Bronchial epithelial cell (primary cell): ENCODE measurements at regions not wholly inside any gene's neighbourhood (a gene's known extent, or its start where the extent isn't known, plus 50 kb on each side); places are given as distances from the start of the nearest gene placed in this dataset.

Experiments used
- DNase-seq: peaks from one replicate; pipeline ENCODE4 v3.0.0-alpha.2; 2010; ENCODE audit warnings: low read depth
- FAIRE-seq: peaks from 2 replicates; lab custom pipeline; 2011; peaks lifted over from hg19 to GRCh38; lab: Jason Lieb, UNC
- H3K27me3 ChIP-seq: 2 replicates; pipeline ENCODE4 v1.5.1; 2011; ENCODE audit warnings: low read length; ENCODE audit not compliant: control insufficient read depth, insufficient read depth
- H3K36me3 ChIP-seq: 2 replicates; pipeline ENCODE4 v1.5.1; 2011; ENCODE audit warnings: low read length; ENCODE audit not compliant: control insufficient read depth, insufficient read depth
- H3K4me3 ChIP-seq: 2 replicates; pipeline ENCODE4 v1.5.1; 2011; ENCODE audit warnings: mild to moderate bottlenecking, low read depth, low read length, control low read depth
- CTCF ChIP-seq: IDR thresholded peaks from 2 replicates; pipeline ENCODE4 v1.5.1; 2011; ENCODE audit warnings: mild to moderate bottlenecking, moderate library complexity, low read length, control low read depth, inconsistent platforms; ENCODE audit not compliant: insufficient read depth, severe bottlenecking

GRCh38 chr12:116346741-116347140, 69.2 kb upstream of the MED13L start:
- no peaks in the 10 kb centered on the region for H3K36me3 ChIP-seq
- FAIRE-seq (no peak), DNase-seq (peak; percentile 73)

GRCh38 chr12:116347265-116347664, 69.8 kb upstream of the MED13L start:
- TF ChIP-seq CTCF: no peak
- DNase-seq (no peak), FAIRE-seq (no peak)
- H3K4me3 ChIP-seq: no peak overlapping the region
- H3K36me3 ChIP-seq: no peaks in the 10 kb centered on the region
- H3K27me3 ChIP-seq: no peaks in the 10 kb centered on the region

More at GRCh38 chr12:116346741-116347140, 69.2 kb upstream of the MED13L start:
- Histone ChIP-seq H3K4me3 (no peak overlapping the region), H3K27me3 (no peaks in the 10 kb centered on the region)
- no peak for TF ChIP-seq CTCF

GRCh38 chr12:116352315-116352835, 74.9 kb upstream of the MED13L start:
- Histone ChIP-seq H3K36me3 (no peaks in the 10 kb centered on the region), H3K27me3 (no peaks in the 10 kb centered on the region), H3K4me3 (no peak overlapping the region)
- TF ChIP-seq CTCF: no peak
- FAIRE-seq (no peak), DNase-seq (no peak)

- no peaks in the 10 kb centered on the region for H3K36me3 ChIP-seq
- FAIRE-seq (no peak), DNase-seq (no peak)
- no peaks in the 10 kb centered on the region for H3K27me3 ChIP-seq
- no peak overlapping the region for H3K4me3 ChIP-seq
- no peak for TF ChIP-seq CTCF
These were observed 76.5 kb upstream of the MED13L start for GRCh38 chr12:116353958-116354357.

GRCh38 chr12:116354534-116354933, 77.0 kb upstream of the MED13L start:
- TF ChIP-seq CTCF: no peak
- Histone ChIP-seq H3K27me3 (no peaks in the 10 kb centered on the region), H3K36me3 (no peaks in the 10 kb centered on the region), H3K4me3 (no peak overlapping the region)
- no peak for FAIRE-seq
- DNase-seq: no peak
